Forelimb muscle (tissue), 1 donor: ENCODE measurements at regions not wholly inside any gene's neighbourhood (a gene's known extent, or its start where the extent isn't known, plus 50 kb on each side); places are given as distances from the start of the nearest gene placed in this dataset.

Experiments used
- DNase-seq: peaks from one replicate; pipeline ENCODE4 v3.0.0-alpha.2; 2013; ENCODE audit warnings: low read depth

GRCh38 chr4:125511715-125512114 lies 197.0 kb downstream of the FAT4 start:
- DNase-seq, result no peak

GRCh38 chr4:125515016-125515415 lies 200.3 kb downstream of the FAT4 start:
- DNase-seq, result no peak

- DNase-seq, result no peak
Measured at GRCh38 chr4:125517831-125518230, 203.1 kb downstream of the FAT4 start.

- no peak for DNase-seq
Measured at GRCh38 chr4:125518281-125518680, 203.5 kb downstream of the FAT4 start.

GRCh38 chr4:125519371-125520146 lies 204.8 kb downstream of the FAT4 start:
- no peak for DNase-seq

GRCh38 chr4:125520258-125520990 lies 205.7 kb downstream of the FAT4 start:
- DNase-seq, result no peak

- DNase-seq, result no peak
Measured at GRCh38 chr4:125522588-125522987, 207.8 kb downstream of the FAT4 start.

GRCh38 chr4:125522992-125523391 lies 208.2 kb downstream of the FAT4 start:
- no peak for DNase-seq

GRCh38 chr4:125526420-125526819 lies 211.7 kb downstream of the FAT4 start:
- no peak for DNase-seq

GRCh38 chr4:125527681-125528080 lies 212.9 kb downstream of the FAT4 start:
- DNase-seq, result no peak

GRCh38 chr4:125529071-125529470 lies 214.3 kb downstream of the FAT4 start:
- DNase-seq, result no peak

GRCh38 chr4:125538670-125539069 lies 223.9 kb downstream of the FAT4 start:
- DNase-seq, result no peak

GRCh38 chr4:125539691-125540090 lies 224.9 kb downstream of the FAT4 start:
- DNase-seq, result no peak

- no peak for DNase-seq
Measured at GRCh38 chr4:125541836-125542385, 227.2 kb downstream of the FAT4 start.

GRCh38 chr4:125546272-125546671 lies 231.5 kb downstream of the FAT4 start:
- no peak for DNase-seq

GRCh38 chr4:125547836-125548235 lies 233.1 kb downstream of the FAT4 start:
- peak; percentile 20 for DNase-seq

- DNase-seq, result no peak
Measured at GRCh38 chr4:125550769-125551168, 236.0 kb downstream of the FAT4 start.

GRCh38 chr4:125551466-125551865 lies 236.7 kb downstream of the FAT4 start:
- no peak for DNase-seq

- DNase-seq, result no peak
Measured at GRCh38 chr4:125551967-125552366, 237.2 kb downstream of the FAT4 start.

GRCh38 chr4:125572601-125573000 lies 257.8 kb downstream of the FAT4 start:
- no peak for DNase-seq

GRCh38 chr4:125573368-125573767 lies 258.6 kb downstream of the FAT4 start:
- DNase-seq, result no peak

- DNase-seq, result no peak
Measured at GRCh38 chr4:125573786-125574185, 259.0 kb downstream of the FAT4 start.

GRCh38 chr4:125582302-125582701 lies 267.5 kb downstream of the FAT4 start:
- DNase-seq, result no peak
